ENCODE measurements at regions not wholly inside any gene's neighbourhood (a gene's known extent, or its start where the extent isn't known, plus 50 kb on each side); places are given as distances from the start of the nearest gene placed in this dataset.

GRCh38 chr1:80759354-80759753, 1041.4 kb upstream of the ADGRL2 start:
- Histone ChIP-seq H3K4me1 (ENCODE audit: control insufficient read depth in 5 of 5, insufficient read depth in 5 of 5, low read length in 5 of 5) (no peaks in the 10 kb centered on the region), H3K9ac (ENCODE audit: low read length in 5 of 5) (no peak overlapping the region), H3K4me3 (ENCODE audit: low read depth in 1 of 5, low read length in 5 of 5) (no peak overlapping the region), H3K36me3 (ENCODE audit: control insufficient read depth in 5 of 5, insufficient read depth in 5 of 5, low read length in 5 of 5) (no peaks in the 10 kb centered on the region), H3K9me3 (ENCODE audit: control insufficient read depth in 5 of 5, low read length in 5 of 5) (peaks cover 0 to 2% (median 0%) of the 10 kb centered on the region in 5 donors), H3K27ac (ENCODE audit: low read depth, low read length) (no peak overlapping the region), H3K27me3 (ENCODE audit: control insufficient read depth in 5 of 5, insufficient read depth in 4 of 5, low read length in 5 of 5) (no peaks in the 10 kb centered on the region)

GRCh38 chr1:80755944-80756343, 1044.8 kb upstream of the ADGRL2 start:
- no peaks in the 10 kb centered on the region for H3K27me3 ChIP-seq (ENCODE audit: control insufficient read depth in 5 of 5, insufficient read depth in 4 of 5, low read length in 5 of 5)
- no peak overlapping the region for H3K9ac ChIP-seq (ENCODE audit: low read length in 5 of 5)
- H3K4me3 ChIP-seq (ENCODE audit: low read depth in 1 of 5, low read length in 5 of 5) = no peak overlapping the region
- H3K36me3 ChIP-seq (ENCODE audit: control insufficient read depth in 5 of 5, insufficient read depth in 5 of 5, low read length in 5 of 5) = no peaks in the 10 kb centered on the region
- H3K4me1 ChIP-seq (ENCODE audit: control insufficient read depth in 5 of 5, insufficient read depth in 5 of 5, low read length in 5 of 5) = no peaks in the 10 kb centered on the region
- peaks cover 0 to 4% (median 0%) of the 10 kb centered on the region in 5 donors for H3K9me3 ChIP-seq (ENCODE audit: control insufficient read depth in 5 of 5, low read length in 5 of 5)
- H3K27ac ChIP-seq (ENCODE audit: low read depth, low read length) = no peak overlapping the region

DNA sequence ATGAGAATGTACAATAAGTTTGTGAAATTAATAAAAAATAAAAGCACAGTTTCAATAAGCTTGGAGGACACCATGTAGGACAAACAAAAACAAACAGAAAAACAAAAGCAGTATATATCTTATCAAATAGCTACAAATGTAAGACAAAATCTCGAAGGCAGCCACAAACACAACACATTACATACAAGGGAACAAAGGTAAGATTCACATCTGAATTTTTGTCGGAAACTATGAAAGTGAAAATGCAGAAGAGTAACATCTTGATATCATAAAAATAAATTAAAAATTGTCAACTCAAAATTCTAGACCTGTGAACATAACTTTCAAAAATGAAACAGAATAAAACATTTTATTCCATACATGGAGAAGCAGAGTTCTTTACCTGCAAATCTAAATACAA, 1049.5 kb upstream of the ADGRL2 start:
- Histone ChIP-seq H3K4me3 (ENCODE audit: low read depth in 1 of 5, low read length in 5 of 5) (no peak overlapping the region), H3K4me1 (ENCODE audit: control insufficient read depth in 5 of 5, insufficient read depth in 5 of 5, low read length in 5 of 5) (no peaks in the 10 kb centered on the region), H3K9me3 (ENCODE audit: control insufficient read depth in 5 of 5, low read length in 5 of 5) (peaks cover 0 to 4% (median 0%) of the 10 kb centered on the region in 5 donors), H3K27ac (ENCODE audit: low read depth, low read length) (no peak overlapping the region), H3K9ac (ENCODE audit: low read length in 5 of 5) (no peak overlapping the region), H3K27me3 (ENCODE audit: control insufficient read depth in 5 of 5, insufficient read depth in 4 of 5, low read length in 5 of 5) (no peaks in the 10 kb centered on the region), H3K36me3 (ENCODE audit: control insufficient read depth in 5 of 5, insufficient read depth in 5 of 5, low read length in 5 of 5) (no peaks in the 10 kb centered on the region)

DNA sequence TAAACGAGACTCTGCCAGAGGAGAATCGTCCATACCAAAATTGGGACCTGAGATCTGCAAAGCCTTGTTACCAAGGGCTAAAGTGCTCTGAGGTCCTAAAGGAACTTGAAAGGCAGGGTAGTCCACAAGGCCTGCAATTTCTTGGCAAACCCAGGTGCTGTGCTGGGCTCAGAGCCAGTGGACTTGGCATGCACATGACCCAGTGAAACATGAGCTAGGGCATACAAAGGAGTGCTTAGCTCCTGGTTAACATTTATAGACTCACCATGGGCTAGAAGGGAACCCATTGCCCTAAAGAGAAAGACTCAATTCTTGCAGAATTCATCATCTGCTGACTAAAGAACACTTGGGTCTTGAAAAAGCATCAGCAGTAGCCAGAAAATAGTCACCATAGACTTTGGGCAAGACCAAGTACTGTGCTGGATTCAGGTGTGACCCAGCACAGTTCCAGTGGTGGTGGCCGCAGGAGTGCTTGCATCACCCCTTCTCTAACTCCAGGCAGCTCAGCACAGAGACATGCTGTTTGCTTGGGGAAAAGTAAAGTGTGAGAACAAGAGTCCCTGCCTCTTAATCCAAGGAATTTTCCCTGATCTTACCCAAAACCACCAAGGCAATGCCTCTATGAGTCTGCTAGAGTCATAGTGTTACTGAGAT, 1069.4 kb upstream of the ADGRL2 start:
- Histone ChIP-seq H3K27ac (ENCODE audit: low read depth, low read length) (no peak overlapping the region), H3K4me1 (ENCODE audit: control insufficient read depth in 5 of 5, insufficient read depth in 5 of 5, low read length in 5 of 5) (peaks cover 0 to 2% (median 0%) of the 10 kb centered on the region in 5 donors)

DNA sequence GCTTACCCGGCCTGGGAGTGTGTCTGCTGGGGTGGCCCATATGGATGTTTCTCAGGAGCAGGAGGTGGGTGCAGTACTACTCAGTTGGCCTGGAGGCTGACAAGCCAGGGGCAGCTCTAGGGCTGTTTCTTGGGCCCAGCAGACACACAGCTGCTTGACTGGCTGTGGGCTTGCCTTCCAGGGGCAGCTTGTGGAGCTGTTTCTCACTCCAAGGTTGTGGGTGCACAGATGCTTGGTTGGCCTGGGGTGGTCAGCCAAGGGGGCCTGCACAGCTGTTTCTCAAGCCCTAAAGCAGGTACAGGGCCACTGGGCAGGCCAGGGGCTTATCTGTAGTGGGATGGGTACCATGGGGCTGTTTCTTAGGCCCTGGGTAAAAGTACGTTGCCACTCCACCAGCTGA, 1078.1 kb upstream of the ADGRL2 start:
- Histone ChIP-seq H3K36me3 (ENCODE audit: control insufficient read depth in 5 of 5, insufficient read depth in 5 of 5, low read length in 5 of 5) (no peaks in the 10 kb centered on the region), H3K9me3 (ENCODE audit: control insufficient read depth in 5 of 5, low read length in 5 of 5) (peaks cover 0 to 3% (median 0%) of the 10 kb centered on the region in 5 donors), H3K27me3 (ENCODE audit: control insufficient read depth in 5 of 5, insufficient read depth in 4 of 5, low read length in 5 of 5) (no peaks in the 10 kb centered on the region), H3K4me3 (ENCODE audit: low read depth in 1 of 5, low read length in 5 of 5) (no peak overlapping the region), H3K27ac (ENCODE audit: low read depth, low read length) (no peak overlapping the region), H3K4me1 (ENCODE audit: control insufficient read depth in 5 of 5, insufficient read depth in 5 of 5, low read length in 5 of 5) (no peaks in the 10 kb centered on the region), H3K9ac (ENCODE audit: low read length in 5 of 5) (no peak overlapping the region)

More for the DNA sequence above, 1069.4 kb upstream of the ADGRL2 start:
- no peaks in the 10 kb centered on the region for H3K27me3 ChIP-seq (ENCODE audit: control insufficient read depth in 5 of 5, insufficient read depth in 4 of 5, low read length in 5 of 5)
- H3K4me3 ChIP-seq (ENCODE audit: low read depth in 1 of 5, low read length in 5 of 5) = no peak overlapping the region
- H3K9me3 ChIP-seq (ENCODE audit: control insufficient read depth in 5 of 5, low read length in 5 of 5) = peaks cover 0 to 5% (median 0%) of the 10 kb centered on the region in 5 donors
- no peaks in the 10 kb centered on the region for H3K36me3 ChIP-seq (ENCODE audit: control insufficient read depth in 5 of 5, insufficient read depth in 5 of 5, low read length in 5 of 5)
- H3K9ac ChIP-seq (ENCODE audit: low read length in 5 of 5) = no peak overlapping the region

- Histone ChIP-seq H3K9me3 (ENCODE audit: control insufficient read depth in 5 of 5, low read length in 5 of 5) (no peaks in the 10 kb centered on the region), H3K9ac (ENCODE audit: low read length in 5 of 5) (no peak overlapping the region), H3K4me1 (ENCODE audit: control insufficient read depth in 5 of 5, insufficient read depth in 5 of 5, low read length in 5 of 5) (no peaks in the 10 kb centered on the region), H3K27me3 (ENCODE audit: control insufficient read depth in 5 of 5, insufficient read depth in 4 of 5, low read length in 5 of 5) (no peaks in the 10 kb centered on the region), H3K27ac (ENCODE audit: low read depth, low read length) (no peak overlapping the region), H3K4me3 (ENCODE audit: low read depth in 1 of 5, low read length in 5 of 5) (no peak overlapping the region), H3K36me3 (ENCODE audit: control insufficient read depth in 5 of 5, insufficient read depth in 5 of 5, low read length in 5 of 5) (no peaks in the 10 kb centered on the region)
These were observed 1094.2 kb upstream of the ADGRL2 start for GRCh38 chr1:80706526-80706925.

DNA sequence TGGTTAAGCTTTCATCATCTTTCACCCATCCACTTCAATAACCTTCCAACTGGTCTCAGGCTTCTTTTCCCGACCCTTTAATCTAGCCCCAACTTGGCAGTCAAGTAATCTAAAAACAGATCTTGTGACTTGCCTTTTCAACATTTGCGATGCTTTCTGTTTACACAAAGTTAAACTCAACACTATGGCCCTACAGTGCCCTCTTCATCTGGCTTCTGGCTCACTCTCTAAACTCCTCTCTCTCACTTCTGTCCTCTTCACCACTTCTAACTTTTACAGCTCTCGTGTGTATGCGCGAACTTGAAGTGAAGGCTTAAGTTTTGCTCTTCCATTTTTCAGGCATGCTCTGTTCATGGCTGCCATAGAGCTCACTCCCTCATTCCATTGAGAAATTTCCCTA, 1122.3 kb upstream of the ADGRL2 start:
- H3K9ac ChIP-seq (ENCODE audit: low read length in 5 of 5) = no peak overlapping the region
- no peaks in the 10 kb centered on the region for H3K36me3 ChIP-seq (ENCODE audit: control insufficient read depth in 5 of 5, insufficient read depth in 5 of 5, low read length in 5 of 5)
- H3K27me3 ChIP-seq (ENCODE audit: control insufficient read depth in 5 of 5, insufficient read depth in 4 of 5, low read length in 5 of 5) = no peaks in the 10 kb centered on the region
- no peak overlapping the region for H3K4me3 ChIP-seq (ENCODE audit: low read depth in 1 of 5, low read length in 5 of 5)
- no peaks in the 10 kb centered on the region for H3K4me1 ChIP-seq (ENCODE audit: control insufficient read depth in 5 of 5, insufficient read depth in 5 of 5, low read length in 5 of 5)
- no peak overlapping the region for H3K27ac ChIP-seq (ENCODE audit: low read depth, low read length)
- H3K9me3 ChIP-seq (ENCODE audit: control insufficient read depth in 5 of 5, low read length in 5 of 5) = no peaks in the 10 kb centered on the region

DNA sequence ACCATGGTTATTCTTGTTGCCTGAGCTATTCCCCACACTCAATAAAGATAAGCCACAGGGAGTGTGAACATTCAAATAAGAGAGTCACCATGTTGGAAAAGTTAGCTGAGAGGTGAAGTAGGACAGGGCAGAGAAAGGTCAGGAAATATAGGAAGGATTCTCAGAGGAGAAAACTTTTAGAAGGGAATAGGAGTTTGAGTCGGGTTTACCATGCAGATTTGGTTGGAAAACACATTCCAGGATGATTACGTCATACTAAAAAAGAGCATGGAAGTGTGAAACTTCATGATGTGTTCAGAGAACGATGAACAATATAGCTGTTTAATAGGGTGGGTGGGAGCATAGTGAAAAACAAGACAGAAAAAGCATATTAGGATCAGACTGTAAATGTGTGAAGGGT, 1125.3 kb upstream of the ADGRL2 start:
- no peaks in the 10 kb centered on the region for H3K36me3 ChIP-seq (ENCODE audit: control insufficient read depth in 5 of 5, insufficient read depth in 5 of 5, low read length in 5 of 5)
- H3K4me3 ChIP-seq (ENCODE audit: low read depth in 1 of 5, low read length in 5 of 5) = no peak overlapping the region
- no peaks in the 10 kb centered on the region for H3K27me3 ChIP-seq (ENCODE audit: control insufficient read depth in 5 of 5, insufficient read depth in 4 of 5, low read length in 5 of 5)
- H3K4me1 ChIP-seq (ENCODE audit: control insufficient read depth in 5 of 5, insufficient read depth in 5 of 5, low read length in 5 of 5) = no peaks in the 10 kb centered on the region
- H3K27ac ChIP-seq (ENCODE audit: low read depth, low read length) = no peak overlapping the region
- no peak overlapping the region for H3K9ac ChIP-seq (ENCODE audit: low read length in 5 of 5)
- H3K9me3 ChIP-seq (ENCODE audit: control insufficient read depth in 5 of 5, low read length in 5 of 5) = no peaks in the 10 kb centered on the region

- Histone ChIP-seq H3K9ac (ENCODE audit: low read length in 5 of 5) (no peak overlapping the region), H3K36me3 (ENCODE audit: control insufficient read depth in 5 of 5, insufficient read depth in 5 of 5, low read length in 5 of 5) (no peaks in the 10 kb centered on the region), H3K9me3 (ENCODE audit: control insufficient read depth in 5 of 5, low read length in 5 of 5) (no peaks in the 10 kb centered on the region), H3K27ac (ENCODE audit: low read depth, low read length) (no peak overlapping the region), H3K4me3 (ENCODE audit: low read depth in 1 of 5, low read length in 5 of 5) (no peak overlapping the region), H3K27me3 (ENCODE audit: control insufficient read depth in 5 of 5, insufficient read depth in 4 of 5, low read length in 5 of 5) (no peaks in the 10 kb centered on the region), H3K4me1 (ENCODE audit: control insufficient read depth in 5 of 5, insufficient read depth in 5 of 5, low read length in 5 of 5) (no peaks in the 10 kb centered on the region)
These were observed 1126.7 kb upstream of the ADGRL2 start for GRCh38 chr1:80673935-80674597.

DNA sequence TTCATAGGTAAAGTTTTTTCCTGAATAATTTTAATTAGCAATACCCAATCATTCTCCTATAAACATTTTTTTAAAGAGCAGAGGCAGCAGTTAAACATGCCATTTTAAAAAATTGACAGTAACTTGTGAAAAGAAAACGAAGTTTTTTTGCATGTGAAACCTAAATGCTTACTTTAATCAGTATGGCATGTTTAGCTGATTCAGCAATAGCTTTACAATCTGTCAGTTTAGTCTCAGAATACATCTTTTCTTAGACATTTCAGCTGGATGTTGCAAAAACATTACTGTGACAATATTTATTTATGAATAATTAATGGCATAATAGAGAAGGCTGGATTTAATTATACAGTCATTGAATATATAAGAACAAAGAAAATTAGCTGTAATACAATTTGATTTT, 1132.4 kb upstream of the ADGRL2 start:
- Histone ChIP-seq H3K27ac (ENCODE audit: low read depth, low read length) (no peak overlapping the region), H3K4me3 (ENCODE audit: low read depth in 1 of 5, low read length in 5 of 5) (no peak overlapping the region), H3K27me3 (ENCODE audit: control insufficient read depth in 5 of 5, insufficient read depth in 4 of 5, low read length in 5 of 5) (no peaks in the 10 kb centered on the region), H3K9me3 (ENCODE audit: control insufficient read depth in 5 of 5, low read length in 5 of 5) (no peaks in the 10 kb centered on the region), H3K4me1 (ENCODE audit: control insufficient read depth in 5 of 5, insufficient read depth in 5 of 5, low read length in 5 of 5) (no peaks in the 10 kb centered on the region), H3K9ac (ENCODE audit: low read length in 5 of 5) (no peak overlapping the region), H3K36me3 (ENCODE audit: control insufficient read depth in 5 of 5, insufficient read depth in 5 of 5, low read length in 5 of 5) (no peaks in the 10 kb centered on the region)
